HG02798 (cell line): ENCODE measurements at regions not wholly inside any gene's neighbourhood (a gene's known extent, or its start where the extent isn't known, plus 50 kb on each side); places are given as distances from the start of the nearest gene placed in this dataset.

ENCODE experiments used
- ATAC-seq: cut with Tn5 transposase; IDR thresholded peaks from one replicate; pipeline ENCODE4 v1.9.1; 2021; ENCODE audit warnings: mild to moderate bottlenecking; ENCODE audit not compliant: unreplicated experiment, poor library complexity

DNA sequence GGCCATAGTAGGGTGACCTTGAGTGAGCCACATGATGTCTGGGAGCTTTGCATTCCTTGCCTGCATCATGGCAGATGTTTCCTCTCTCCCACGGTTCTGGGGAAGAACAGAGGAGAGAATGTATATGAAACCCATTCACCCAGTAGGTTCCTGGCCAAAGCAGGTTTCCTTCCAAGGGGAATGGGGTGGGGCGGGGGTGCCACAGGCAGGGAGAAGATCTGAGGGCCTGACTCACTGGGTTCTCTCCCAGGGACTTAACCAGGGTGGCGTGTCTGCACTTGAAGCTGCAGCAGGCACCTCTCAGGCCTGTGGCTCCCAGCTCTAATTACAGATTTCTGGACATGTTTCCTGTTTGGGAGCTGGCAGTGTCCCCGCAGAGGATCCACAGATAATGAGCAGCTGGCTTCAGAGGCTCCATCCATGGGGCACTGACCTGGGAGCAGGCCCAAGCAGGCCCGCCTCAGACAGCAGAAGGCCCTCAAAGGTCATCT, 50.2 kb upstream of the ZMIZ1 start:
- ATAC-seq, result no peak
